ENCODE measurements at regions not wholly inside any gene's neighbourhood (a gene's known extent, or its start where the extent isn't known, plus 50 kb on each side); places are given as distances from the start of the nearest gene placed in this dataset.

DNA sequence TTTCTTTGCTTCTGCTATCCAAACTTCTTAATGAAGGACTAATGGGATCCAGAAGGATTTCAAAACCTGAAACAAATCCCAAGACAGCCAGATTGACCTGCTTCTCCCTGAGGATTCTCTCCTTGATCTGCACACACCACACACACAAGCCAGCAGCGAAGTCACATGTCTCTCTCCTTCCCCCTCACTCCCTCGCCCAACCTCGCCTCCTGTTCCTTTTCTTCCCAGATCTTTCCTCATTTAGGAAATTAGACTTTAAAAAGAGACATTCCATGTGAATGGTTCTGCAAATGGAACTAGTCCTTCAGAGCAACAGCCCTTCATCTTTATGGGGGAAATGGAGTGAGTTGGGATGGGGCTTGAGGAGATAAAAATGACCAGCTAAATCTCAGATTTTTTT, 639.1 kb upstream of the SETBP1 start:
- H3K4me2 ChIP-seq, result no peak overlapping the region
- H3K27ac Mint-ChIP-seq, result no peak overlapping the region
- H4K20me1 ChIP-seq (ENCODE audit: low read depth), result no peaks in the 10 kb centered on the region
- no peaks in the 10 kb centered on the region for H3K9me3 ChIP-seq (ENCODE audit: low read depth)
- TF ChIP-seq EZH2phosphoT487 (IDR thresholded peaks at IDR 0.05) (no peak), EZH2 (IDR thresholded peaks at IDR 0.05) (no peak), CTCF (IDR thresholded peaks at IDR 0.05) (no peak)
- H2AFZ ChIP-seq (replicated peaks), result peak overlapping the region; percentile 91
- no peaks in the 10 kb centered on the region for H3K36me3 ChIP-seq
- peaks cover 3% of the 10 kb centered on the region for H3K27me3 Mint-ChIP-seq (ENCODE audit: insufficient read depth, low read depth)
- no peaks in the 10 kb centered on the region for H3F3A ChIP-seq (ENCODE audit: low read depth)
- no peak overlapping the region for H3K4me3 ChIP-seq
- no peak overlapping the region for H3K4me3 Mint-ChIP-seq
- H3K36me3 Mint-ChIP-seq, result no peaks in the 10 kb centered on the region
- H3K27ac ChIP-seq, result no peak overlapping the region
- H3K9me3 Mint-ChIP-seq, result no peaks in the 10 kb centered on the region
- H3K4me1 ChIP-seq, result peaks cover 8% of the 10 kb centered on the region
- H3K9ac ChIP-seq, result no peak overlapping the region
- H3K27me3 ChIP-seq, result no peaks in the 10 kb centered on the region
- no peaks in the 10 kb centered on the region for H3K79me2 ChIP-seq (ENCODE audit: low read depth)
- DNase-seq (ENCODE audit: low spot score), result no peak
- peaks cover 8% of the 10 kb centered on the region for H3K4me1 Mint-ChIP-seq

DNA sequence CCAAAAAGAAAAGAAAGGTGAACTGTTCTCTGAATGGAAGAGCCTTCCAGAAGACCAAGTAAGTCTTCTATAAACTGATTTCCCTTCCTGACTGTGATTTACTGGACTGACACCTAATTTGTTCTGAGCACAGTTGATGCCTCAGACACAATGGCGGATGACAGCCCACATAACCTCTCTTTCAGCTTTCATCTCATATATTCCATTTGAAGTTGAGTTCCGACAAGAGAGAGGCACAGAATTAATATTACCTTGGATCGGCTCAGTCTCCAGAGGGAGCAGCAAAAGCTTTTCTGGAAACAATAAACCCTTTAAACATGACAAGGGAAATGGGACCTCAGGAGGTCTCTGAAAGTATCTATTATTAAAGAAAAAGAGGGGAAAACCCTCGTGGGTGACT, 638.7 kb upstream of the SETBP1 start:
- H3K4me2 ChIP-seq, result no peak overlapping the region
- H2AFZ ChIP-seq (replicated peaks), result peak overlapping the region; percentile 91
- H3K27ac Mint-ChIP-seq, result no peak overlapping the region
- H3K9me3 ChIP-seq (ENCODE audit: low read depth), result no peaks in the 10 kb centered on the region
- no peak overlapping the region for H3K4me3 Mint-ChIP-seq
- H3K27ac ChIP-seq, result no peak overlapping the region
- H3K9ac ChIP-seq, result no peak overlapping the region
- no peaks in the 10 kb centered on the region for H3K79me2 ChIP-seq (ENCODE audit: low read depth)
- H3K4me3 ChIP-seq, result no peak overlapping the region
- no peaks in the 10 kb centered on the region for H3F3A ChIP-seq (ENCODE audit: low read depth)
- no peaks in the 10 kb centered on the region for H3K9me3 Mint-ChIP-seq
- no peaks in the 10 kb centered on the region for H3K27me3 ChIP-seq
- no peaks in the 10 kb centered on the region for H4K20me1 ChIP-seq (ENCODE audit: low read depth)
- peaks cover 8% of the 10 kb centered on the region for H3K4me1 ChIP-seq
- no peaks in the 10 kb centered on the region for H3K36me3 Mint-ChIP-seq
- no peak for DNase-seq (ENCODE audit: low spot score)
- peaks cover 8% of the 10 kb centered on the region for H3K4me1 Mint-ChIP-seq
- peaks cover 3% of the 10 kb centered on the region for H3K27me3 Mint-ChIP-seq (ENCODE audit: insufficient read depth, low read depth)
- no peak for TF ChIP-seq CTCF (IDR thresholded peaks at IDR 0.05)
- no peak for TF ChIP-seq EZH2phosphoT487 (IDR thresholded peaks at IDR 0.05)
- no peak for TF ChIP-seq EZH2 (IDR thresholded peaks at IDR 0.05)
- H3K36me3 ChIP-seq, result no peaks in the 10 kb centered on the region

GRCh38 chr18:44046376-44046975, 634.2 kb upstream of the SETBP1 start:
- H3K4me3 ChIP-seq, result no peak overlapping the region
- no peak overlapping the region for H3K4me2 ChIP-seq
- DNase-seq (ENCODE audit: low spot score), result no peak
- Mint-ChIP-seq H3K9me3 (no peaks in the 10 kb centered on the region), H3K27ac (no peak overlapping the region), H3K36me3 (no peaks in the 10 kb centered on the region), H3K4me3 (no peak overlapping the region), H3K27me3 (ENCODE audit: insufficient read depth, low read depth) (peaks cover 3% of the 10 kb centered on the region), H3K4me1 (peaks cover 17% of the 10 kb centered on the region)
- H3K79me2 ChIP-seq (ENCODE audit: low read depth), result no peaks in the 10 kb centered on the region
- no peak overlapping the region for H3K27ac ChIP-seq
- no peak overlapping the region for H2AFZ ChIP-seq (replicated peaks)
- H3K9ac ChIP-seq, result no peak overlapping the region
- H3K4me1 ChIP-seq, result peaks cover 17% of the 10 kb centered on the region
- H3K27me3 ChIP-seq, result no peaks in the 10 kb centered on the region
- no peaks in the 10 kb centered on the region for H4K20me1 ChIP-seq (ENCODE audit: low read depth)
- H3K9me3 ChIP-seq (ENCODE audit: low read depth), result no peaks in the 10 kb centered on the region
- TF ChIP-seq EZH2phosphoT487 (IDR thresholded peaks at IDR 0.05) (no peak), CTCF (IDR thresholded peaks at IDR 0.05) (no peak), EZH2 (IDR thresholded peaks at IDR 0.05) (no peak)
- no peaks in the 10 kb centered on the region for H3K36me3 ChIP-seq
- no peaks in the 10 kb centered on the region for H3F3A ChIP-seq (ENCODE audit: low read depth)

Measured in neural progenitor cell (in vitro differentiated cells).